IMR-90 (cell line): ENCODE measurements at regions not wholly inside any gene's neighbourhood (a gene's known extent, or its start where the extent isn't known, plus 50 kb on each side); places are given as distances from the start of the nearest gene placed in this dataset.

ENCODE experiments used
- ATAC-seq: fragments of 200-7000 bp; cut with Tn5 transposase; 2 replicates; pipeline ENCODE4 v1.9.1; 2020; ENCODE audit warnings: low read depth, mild to moderate bottlenecking, moderate library complexity
- BruUV-seq: library from RNA; stranded (reverse); fragments of 400-500 nt; replicated peaks from 2 replicates; lab custom pipeline; 2021; lab: Mats Ljungman, UMichigan
- CTCF ChIA-PET: fragments of 300-600 bp; formaldehyde crosslinking; extraction: SDS; loops from one replicate; lab custom pipeline; 2021; ENCODE audit warnings: antibody characterized with exemption; lab: Yijun Ruan, JAX
- POLR2A ChIA-PET: fragments of 300-600 bp; sonication (Branson Sonifier 250); formaldehyde crosslinking; loops from one replicate; lab custom pipeline; 2022; ENCODE audit warnings: antibody characterized with exemption; ENCODE audit not compliant: unreplicated experiment; lab: Charles Lee
- DNase-seq: peaks from one replicate; pipeline ENCODE4 v3.0.0; 2013
- H2AFZ ChIP-seq: replicated peaks from 2 replicates; pipeline ENCODE3; 2013; ENCODE audit warnings: low read length, mild to moderate bottlenecking; ENCODE audit not compliant: poor library complexity
- H2AK5ac ChIP-seq: 2 replicates; pipeline ENCODE4 v1.6.1; 2013; ENCODE audit warnings: low read depth, low read length, inconsistent platforms
- H2AK9ac ChIP-seq: replicated peaks from 2 replicates; pipeline ENCODE3; 2013; ENCODE audit warnings: mild to moderate bottlenecking, low read depth, low read length, moderate library complexity; ENCODE audit not compliant: poor library complexity
- H2BK120ac ChIP-seq: 2 replicates; pipeline ENCODE4 v1.6.1; 2013; ENCODE audit warnings: low read depth, low read length, inconsistent platforms
- H2BK15ac ChIP-seq: 3 replicates; pipeline ENCODE4 v1.6.1; 2013; ENCODE audit warnings: low read depth, low read length, inconsistent platforms
- H2BK20ac ChIP-seq: 2 replicates; pipeline ENCODE4 v1.6.1; 2013; ENCODE audit warnings: low read depth, mild to moderate bottlenecking, inconsistent platforms, low read length, moderate library complexity
- H2BK5ac ChIP-seq: 2 replicates; pipeline ENCODE4 v1.6.1; 2013; ENCODE audit warnings: mild to moderate bottlenecking, low read depth, low read length, inconsistent platforms; ENCODE audit not compliant: poor library complexity, severe bottlenecking
- H3K14ac ChIP-seq: replicated peaks from 2 replicates; pipeline ENCODE4 v1.6.1; 2013; ENCODE audit warnings: low read depth, low read length, inconsistent platforms
- H3K18ac ChIP-seq: 2 replicates; pipeline ENCODE4 v1.6.1; 2013; ENCODE audit warnings: low read depth, low read length, control low read depth
- H3K23ac ChIP-seq: 2 replicates; pipeline ENCODE4 v1.6.1; 2013; ENCODE audit warnings: low read depth, low read length, inconsistent platforms
- H3K27ac ChIP-seq: 2 replicates; pipeline ENCODE4 v1.5.1; 2013; ENCODE audit warnings: mild to moderate bottlenecking, control low read depth, low read length; ENCODE audit not compliant: insufficient read depth
- H3K27me3 ChIP-seq: 2 replicates; pipeline ENCODE4 v1.6.1; 2013; ENCODE audit warnings: low read length; ENCODE audit not compliant: control insufficient read depth, insufficient read depth
- H3K36me3 ChIP-seq: 2 replicates; pipeline ENCODE4 v1.6.1; 2013; ENCODE audit warnings: low read length, mixed read lengths; ENCODE audit not compliant: control insufficient read depth, insufficient read depth
- H3K4ac ChIP-seq: 2 replicates; pipeline ENCODE4 v1.6.1; 2013; ENCODE audit warnings: low read depth, low read length, inconsistent platforms
- H3K4me1 ChIP-seq: 2 replicates; pipeline ENCODE4 v1.6.1; 2013; ENCODE audit warnings: low read length, mixed read lengths; ENCODE audit not compliant: control insufficient read depth, insufficient read depth
- H3K4me2 ChIP-seq: 2 replicates; pipeline ENCODE4 v1.6.1; 2013; ENCODE audit warnings: low read depth, mild to moderate bottlenecking, control low read depth, low read length, moderate library complexity
- H3K4me3 ChIP-seq: 2 replicates; pipeline ENCODE4 v1.5.1; 2013; ENCODE audit warnings: low read depth, mild to moderate bottlenecking, control low read depth, low read length, moderate library complexity; ENCODE audit not compliant: insufficient read depth
- H3K56ac ChIP-seq: 2 replicates; pipeline ENCODE4 v1.6.1; 2013; ENCODE audit warnings: low read length, inconsistent platforms; ENCODE audit not compliant: insufficient read depth; ENCODE audit errors: extremely low read depth
- H3K79me1 ChIP-seq, 2 experiments: 2 replicates each; pipeline ENCODE4 v1.6.1; 2013; ENCODE audit warnings: low read length in 2 of 2, inconsistent platforms in 1 of 2, low read depth in 1 of 2
- H3K9ac ChIP-seq: 2 replicates; pipeline ENCODE4 v1.6.1; 2013; ENCODE audit warnings: low read depth, low read length, control low read depth
- H3K9me1 ChIP-seq: 2 replicates; pipeline ENCODE4 v1.6.1; 2013; ENCODE audit warnings: low read length, inconsistent platforms; ENCODE audit not compliant: insufficient read depth
- H3K9me3 ChIP-seq: 2 replicates; pipeline ENCODE4 v1.6.1; 2013; ENCODE audit warnings: low read length; ENCODE audit not compliant: control insufficient read depth, insufficient read depth
- H4K20me1 ChIP-seq: 2 replicates; pipeline ENCODE4 v1.6.1; 2013; ENCODE audit warnings: low read length, inconsistent platforms; ENCODE audit not compliant: insufficient read depth
- H4K5ac ChIP-seq: 2 replicates; pipeline ENCODE4 v1.6.1; 2013; ENCODE audit warnings: mild to moderate bottlenecking, low read depth, low read length, control low read depth
- H4K8ac ChIP-seq, 2 experiments: 2 replicates each; pipeline ENCODE4 v1.6.1; 2013; ENCODE audit warnings: low read depth in 2 of 2, low read length in 2 of 2, control low read depth in 1 of 2, inconsistent platforms in 1 of 2
- H4K91ac ChIP-seq: 2 replicates; pipeline ENCODE4 v1.6.1; 2013; ENCODE audit warnings: low read depth, low read length, inconsistent platforms; ENCODE audit not compliant: insufficient read depth
- BHLHE40 ChIP-seq: fragments of 150-350 bp; IDR thresholded peaks from 2 replicates; pipeline ENCODE4 v1.6.1; 2016; ENCODE audit warnings: mild to moderate bottlenecking, low read depth, low read length
- CEBPB ChIP-seq: IDR thresholded peaks from 2 replicates; pipeline ENCODE4 v1.6.1; 2012; ENCODE audit warnings: low read depth, low read length, improper control_type of control experiment
- CTCF ChIP-seq: conservative IDR thresholded peaks from 2 replicates; pipeline ENCODE4 v1.5.1; 2012; ENCODE audit warnings: mild to moderate bottlenecking, low read depth, low read length, improper control_type of control experiment
- ELK1 ChIP-seq: fragments of 150-350 bp; IDR thresholded peaks from 2 replicates; pipeline ENCODE4 v1.6.1; 2016; ENCODE audit warnings: low read depth, mild to moderate bottlenecking, low read length, moderate library complexity, borderline replicate concordance
- MAFK ChIP-seq: IDR thresholded peaks from 2 replicates; pipeline ENCODE4 v1.6.1; 2012; ENCODE audit warnings: low read depth, low read length, improper control_type of control experiment
- MAZ ChIP-seq: IDR thresholded peaks from 2 replicates; pipeline ENCODE4 v1.6.1; 2012; ENCODE audit warnings: low read depth, mild to moderate bottlenecking, low read length, improper control_type of control experiment, moderate library complexity, borderline replicate concordance
- RAD21 ChIP-seq: IDR thresholded peaks from 2 replicates; pipeline ENCODE4 v1.6.1; 2012; ENCODE audit warnings: low read length, improper control_type of control experiment
- RCOR1 ChIP-seq: IDR thresholded peaks from 2 replicates; pipeline ENCODE4 v1.6.1; 2012; ENCODE audit warnings: mild to moderate bottlenecking, low read length, improper control_type of control experiment; ENCODE audit not compliant: insufficient replicate concordance
- USF2 ChIP-seq: fragments of 150-350 bp; IDR thresholded peaks from 2 replicates; pipeline ENCODE4 v1.6.1; 2017; ENCODE audit warnings: mild to moderate bottlenecking, antibody characterized with exemption, low read length, low read depth
- WGBS, 2 experiments: methylation state at CpG; one replicate each; pipeline versions ENCODE4 v1.1.5 to v1.1.7; 2013; ENCODE audit warnings: missing lambda C conversion rate in 2 of 2; ENCODE audit not compliant: insufficient read length in 1 of 2; ENCODE audit errors: extremely low coverage in 2 of 2; 5-methylcytosine and 5-hydroxymethylcytosine counted together
- dilution Hi-C: fragments of 300-500 bp; cut with HindIII; formaldehyde crosslinking; loops from one replicate; pipeline ENCODE4 v1.14.3; 2018; ENCODE audit warnings: low sequenced_read_pairs; ENCODE audit not compliant: unreplicated experiment
- in situ Hi-C: fragments of 300-500 bp; cut with MboI; formaldehyde crosslinking; loops from 3 replicates; pipeline ENCODE4 v1.14.3; 2019; ENCODE audit warnings: low sequenced_read_pairs, inconsistent platforms, mixed read lengths
- intact Hi-C: fragments of 100-400 bp; cut with micrococcal nuclease; formaldehyde crosslinking; loops from 2 replicates; pipeline ENCODE4 v1.10.0; 2022

- no peak overlapping the region for H2AK9ac ChIP-seq
- no peak overlapping the region for H3K56ac ChIP-seq
- H4K8ac ChIP-seq: no peak overlapping the region
- H4K5ac ChIP-seq: no peak overlapping the region
- TF ChIP-seq CTCF: no peak
- TF ChIP-seq MAZ: no peak
- no peak for TF ChIP-seq BHLHE40
- no peak for TF ChIP-seq RCOR1
- TF ChIP-seq ELK1: no peak
- TF ChIP-seq RAD21: no peak
- TF ChIP-seq CEBPB: no peak
- no peak for TF ChIP-seq USF2
- TF ChIP-seq MAFK: no peak
- no peak overlapping the region for H3K4me2 ChIP-seq
- no peaks in the 10 kb centered on the region for H4K20me1 ChIP-seq
- intact Hi-C loops (no loop called here), dilution Hi-C loops (no loop called here), in situ Hi-C loops (no loop called here)
- H3K9me1 ChIP-seq: no peaks in the 10 kb centered on the region
- no peak overlapping the region for H2BK20ac ChIP-seq
- H2AFZ ChIP-seq: no peak overlapping the region
- no peak overlapping the region for H3K27ac ChIP-seq
- H3K14ac ChIP-seq: no peak overlapping the region
- no peak overlapping the region for H2BK15ac ChIP-seq
- DNase-seq (no peak), ATAC-seq (no peak)
- H3K27me3 ChIP-seq: no peaks in the 10 kb centered on the region
- H3K9me3 ChIP-seq: no peaks in the 10 kb centered on the region
- ChIA-PET POLR2A (no interaction called here), CTCF (no interaction called here)
- H2BK5ac ChIP-seq: no peak overlapping the region
- H3K79me1 ChIP-seq: no peaks in the 10 kb centered on the region
- no peak overlapping the region for H2AK5ac ChIP-seq
- no peak overlapping the region for H2BK120ac ChIP-seq
- no peaks in the 10 kb centered on the region for H3K4me1 ChIP-seq
- H3K4ac ChIP-seq: no peak overlapping the region
- BruUV-seq: no TSS peak
- H4K91ac ChIP-seq: no peak overlapping the region
- H3K36me3 ChIP-seq: no peaks in the 10 kb centered on the region
- no CpG with 5 or more reads among the region's 1 CpG for WGBS, 2 experiments
- H3K4me3 ChIP-seq: no peak overlapping the region
- H3K9ac ChIP-seq: no peak overlapping the region
- H3K23ac ChIP-seq: no peak overlapping the region
- no peak overlapping the region for H3K18ac ChIP-seq
Measured at GRCh38 chr2:138252587-138252986, 249.0 kb upstream of the SPOPL start.
